SK-N-SH (cell line): ENCODE measurements at regions not wholly inside any gene's neighbourhood (a gene's known extent, or its start where the extent isn't known, plus 50 kb on each side); places are given as distances from the start of the nearest gene placed in this dataset.

ENCODE experiments used
- CTCF ChIA-PET: fragments of 300-600, 350-600 bp; formaldehyde crosslinking; extraction: SDS; loops from one replicate; lab custom pipeline; 2021; lab: Yijun Ruan, JAX
- POLR2A ChIA-PET: fragments of 350-600 bp; sonication (Branson Sonifier 250); formaldehyde crosslinking; extraction: SDS; loops from one replicate; lab custom pipeline; 2020; ENCODE audit warnings: antibody characterized with exemption, inconsistent platforms; lab: Yijun Ruan, JAX
- DNase-seq: peaks from one replicate; pipeline ENCODE4 v3.0.0; 2012
- H2AFZ ChIP-seq: fragments of 200-600 bp; sonication (generic); 2 replicates; pipeline ENCODE4 v1.8.1; 2016; ENCODE audit warnings: antibody characterized with exemption, mild to moderate bottlenecking, low read depth
- H3F3A ChIP-seq: fragments of 200-600 bp; sonication (generic); replicated peaks from 2 replicates; pipeline ENCODE3; 2016; ENCODE audit warnings: antibody characterized with exemption, mild to moderate bottlenecking; ENCODE audit not compliant: insufficient read depth
- H3K27ac ChIP-seq, 2 experiments: fragments of 200-500 bp in 1 of 2; fragments of 200-600 bp in 1 of 2; sonication (Bioruptor generic) in 1 of 2; sonication (generic), shearing (Covaris generic) in 1 of 2; 2 replicates each; pipeline versions ENCODE4 v1.5.1 to v1.6.1; 2014 to 2016; ENCODE audit warnings: low read depth in 2 of 2, inconsistent platforms in 1 of 2, low read length in 1 of 2, mild to moderate bottlenecking in 1 of 2, mixed read lengths in 1 of 2
- H3K27me3 ChIP-seq: fragments of 200-600 bp; sonication (generic), shearing (Covaris generic); 2 replicates; pipeline ENCODE4 v1.6.1; 2016; ENCODE audit warnings: mixed run types; ENCODE audit not compliant: insufficient read depth
- H3K36me3 ChIP-seq, 2 experiments: fragments of 200-500 bp in 1 of 2; fragments of 200-600 bp in 1 of 2; sonication (Bioruptor generic) in 1 of 2; sonication (generic) in 1 of 2; replicated peaks in 1 of 2; 2 replicates each; pipeline versions ENCODE3 to v1.5.1; 2014 to 2016; ENCODE audit warnings: low read length in 1 of 2, mild to moderate bottlenecking in 1 of 2; ENCODE audit not compliant: insufficient read depth in 2 of 2, control insufficient read depth in 1 of 2
- H3K4me1 ChIP-seq, 2 experiments: fragments of 200-500 bp in 1 of 2; fragments of 200-600 bp in 1 of 2; sonication (Bioruptor generic) in 1 of 2; sonication (generic), shearing (Covaris generic) in 1 of 2; 2 replicates each; pipeline versions ENCODE4 v1.5.1 to v1.6.1; 2014 to 2016; ENCODE audit warnings: low read depth in 1 of 2, low read length in 1 of 2, mixed run types in 1 of 2; ENCODE audit not compliant: insufficient read depth in 2 of 2, control insufficient read depth in 1 of 2
- H3K4me2 ChIP-seq: fragments of 200-600 bp; sonication (generic), shearing (Covaris generic); 2 replicates; pipeline ENCODE4 v1.6.1; 2017; ENCODE audit warnings: mixed run types
- H3K4me3 ChIP-seq, 2 experiments: fragments of 200-500 bp in 1 of 2; fragments of 200-600 bp in 1 of 2; sonication (Bioruptor generic) in 1 of 2; sonication (generic), shearing (Covaris generic) in 1 of 2; 2 replicates each; pipeline versions ENCODE4 v1.5.1 to v1.8.1; 2014 to 2016; ENCODE audit warnings: low read depth in 2 of 2, inconsistent platforms in 1 of 2, low read length in 1 of 2, mild to moderate bottlenecking in 1 of 2, mixed read lengths in 1 of 2, moderate library complexity in 1 of 2
- H3K79me2 ChIP-seq: fragments of 200-600 bp; sonication (generic); 2 replicates; pipeline ENCODE4 v1.8.1; 2017; ENCODE audit warnings: mild to moderate bottlenecking; ENCODE audit not compliant: insufficient read depth
- H3K9ac ChIP-seq: fragments of 200-600 bp; sonication (generic); 2 replicates; pipeline ENCODE4 v1.6.1; 2017; ENCODE audit warnings: mixed run types
- H3K9me2 ChIP-seq: fragments of 200-600 bp; sonication (generic); 2 replicates; pipeline ENCODE4 v1.6.1; 2017; ENCODE audit warnings: mixed run types
- H3K9me3 ChIP-seq: fragments of 200-600 bp; sonication (generic); 2 replicates; pipeline ENCODE4 v1.6.1; 2017; ENCODE audit warnings: mixed run types, mild to moderate bottlenecking, moderate library complexity
- H4K20me1 ChIP-seq: fragments of 200-600 bp; sonication (generic); 2 replicates; pipeline ENCODE4 v1.6.1; 2017; ENCODE audit warnings: mild to moderate bottlenecking, mixed run types; ENCODE audit not compliant: insufficient read depth
- GABPA ChIP-seq: IDR thresholded peaks from 2 replicates; pipeline ENCODE4 v1.4.0; 2012; ENCODE audit warnings: low read depth, mild to moderate bottlenecking
- NFIC ChIP-seq: IDR thresholded peaks from 2 replicates; pipeline ENCODE4 v1.4.0; 2012; ENCODE audit warnings: borderline replicate concordance
- TAF1 ChIP-seq: IDR thresholded peaks from 2 replicates; pipeline ENCODE4 v1.6.1; 2012; ENCODE audit warnings: low read depth, mild to moderate bottlenecking, low read length, moderate library complexity, borderline replicate concordance
- TEAD4 ChIP-seq: IDR thresholded peaks from 2 replicates; pipeline ENCODE4 v1.4.0; 2012; ENCODE audit warnings: mild to moderate bottlenecking, borderline replicate concordance; ENCODE audit not compliant: insufficient read depth
- WGBS: methylation state at CpG from one replicate; pipeline ENCODE4 v1.1.6; 2017; ENCODE audit warnings: low lambda C conversion rate; 5-methylcytosine and 5-hydroxymethylcytosine counted together
- TF ChIP-seq, protein P1 (sequence below): IDR thresholded peaks from 2 replicates; pipeline ENCODE4 v1.6.1; 2012; ENCODE audit warnings: mild to moderate bottlenecking, low read depth, low read length, moderate library complexity
- TF ChIP-seq, protein P2 (sequence below): fragments of 200-600 bp; sonication (generic); IDR thresholded peaks from 2 replicates; pipeline ENCODE4 v1.6.1; 2017; ENCODE audit warnings: antibody characterized with exemption, mild to moderate bottlenecking, moderate library complexity
- TF ChIP-seq, protein P3 (sequence below): IDR thresholded peaks from 2 replicates; pipeline ENCODE4 v1.4.0; 2012; ENCODE audit warnings: low read depth, borderline replicate concordance

DNA sequence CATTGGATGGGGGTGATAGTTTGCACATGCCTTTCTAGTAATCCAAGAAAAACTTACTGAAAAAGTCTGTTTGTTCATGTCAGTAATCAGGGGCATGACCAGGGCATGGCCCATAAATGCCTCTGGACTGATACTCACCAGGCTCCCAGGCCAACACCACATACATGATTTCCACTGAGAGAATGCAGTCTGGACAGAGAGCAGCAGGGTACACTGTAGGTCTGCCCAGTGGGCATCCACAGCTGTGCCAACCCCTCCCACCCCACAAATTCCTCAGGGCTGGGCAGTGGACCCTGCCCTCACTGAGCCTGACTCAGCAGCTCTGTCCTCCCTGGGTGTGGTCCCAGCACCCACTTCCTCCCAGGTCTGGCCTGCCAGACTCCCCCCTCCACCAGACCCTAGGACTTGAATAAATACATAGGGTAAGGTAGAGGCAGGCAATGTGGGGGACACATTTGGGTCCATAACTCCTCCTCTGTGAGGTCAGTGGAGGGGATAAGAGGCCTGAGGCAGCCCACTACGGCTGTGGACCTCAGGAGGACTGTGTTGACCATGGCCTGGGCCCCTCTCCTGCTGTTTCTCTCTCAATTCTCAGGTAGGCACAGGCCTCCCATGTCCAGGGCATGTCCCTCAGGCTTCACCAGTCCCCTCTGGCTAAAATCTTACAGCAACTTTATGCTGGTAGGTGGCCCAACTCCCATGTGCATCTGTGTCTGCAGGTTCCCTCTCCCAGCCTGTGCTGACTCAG is 92.2 kb upstream of the TOP3B start (continued):
- TF ChIP-seq, protein P1, sequence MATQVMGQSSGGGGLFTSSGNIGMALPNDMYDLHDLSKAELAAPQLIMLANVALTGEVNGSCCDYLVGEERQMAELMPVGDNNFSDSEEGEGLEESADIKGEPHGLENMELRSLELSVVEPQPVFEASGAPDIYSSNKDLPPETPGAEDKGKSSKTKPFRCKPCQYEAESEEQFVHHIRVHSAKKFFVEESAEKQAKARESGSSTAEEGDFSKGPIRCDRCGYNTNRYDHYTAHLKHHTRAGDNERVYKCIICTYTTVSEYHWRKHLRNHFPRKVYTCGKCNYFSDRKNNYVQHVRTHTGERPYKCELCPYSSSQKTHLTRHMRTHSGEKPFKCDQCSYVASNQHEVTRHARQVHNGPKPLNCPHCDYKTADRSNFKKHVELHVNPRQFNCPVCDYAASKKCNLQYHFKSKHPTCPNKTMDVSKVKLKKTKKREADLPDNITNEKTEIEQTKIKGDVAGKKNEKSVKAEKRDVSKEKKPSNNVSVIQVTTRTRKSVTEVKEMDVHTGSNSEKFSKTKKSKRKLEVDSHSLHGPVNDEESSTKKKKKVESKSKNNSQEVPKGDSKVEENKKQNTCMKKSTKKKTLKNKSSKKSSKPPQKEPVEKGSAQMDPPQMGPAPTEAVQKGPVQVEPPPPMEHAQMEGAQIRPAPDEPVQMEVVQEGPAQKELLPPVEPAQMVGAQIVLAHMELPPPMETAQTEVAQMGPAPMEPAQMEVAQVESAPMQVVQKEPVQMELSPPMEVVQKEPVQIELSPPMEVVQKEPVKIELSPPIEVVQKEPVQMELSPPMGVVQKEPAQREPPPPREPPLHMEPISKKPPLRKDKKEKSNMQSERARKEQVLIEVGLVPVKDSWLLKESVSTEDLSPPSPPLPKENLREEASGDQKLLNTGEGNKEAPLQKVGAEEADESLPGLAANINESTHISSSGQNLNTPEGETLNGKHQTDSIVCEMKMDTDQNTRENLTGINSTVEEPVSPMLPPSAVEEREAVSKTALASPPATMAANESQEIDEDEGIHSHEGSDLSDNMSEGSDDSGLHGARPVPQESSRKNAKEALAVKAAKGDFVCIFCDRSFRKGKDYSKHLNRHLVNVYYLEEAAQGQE: no peak

DNA sequence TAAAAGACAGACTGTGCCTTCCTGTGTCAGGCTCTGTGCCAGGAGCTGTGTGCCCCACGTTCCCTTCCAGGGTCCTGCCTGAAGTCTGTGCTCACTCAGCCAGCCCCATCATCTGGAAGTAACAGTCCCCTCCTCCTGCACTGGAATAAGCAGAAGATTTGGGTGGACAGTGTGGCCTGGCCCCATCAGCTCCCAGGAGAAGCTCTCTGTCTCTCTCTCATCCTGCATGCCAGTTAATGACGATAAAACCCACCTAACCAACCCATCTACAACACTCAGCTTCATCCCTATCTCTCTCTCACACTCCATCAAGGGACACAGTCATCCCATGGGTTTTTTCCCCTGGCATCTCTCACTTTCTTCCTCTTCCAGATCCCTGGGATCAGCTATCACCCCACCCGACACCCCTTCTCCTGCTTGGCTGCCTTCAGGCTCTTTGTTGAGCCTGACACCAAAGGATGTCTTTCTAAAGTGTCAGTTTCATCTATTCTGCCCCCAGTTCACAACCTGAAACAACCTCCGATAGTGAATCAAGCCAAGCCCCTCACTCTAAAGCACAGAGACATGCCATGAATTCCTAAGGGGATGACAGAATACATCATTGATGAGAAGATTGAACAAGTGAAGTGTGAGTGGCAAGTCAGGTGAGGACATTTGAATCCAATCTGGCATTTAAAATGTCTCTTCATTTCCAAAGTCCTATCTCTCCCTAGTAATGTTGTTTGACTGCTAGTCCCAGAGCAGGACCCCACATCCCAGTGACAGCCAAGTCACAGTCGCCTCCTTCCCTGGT is 91.4 kb upstream of the TOP3B start:
- no peak for DNase-seq

More for the DNA sequence above, 91.4 kb upstream of the TOP3B start:
- Histone ChIP-seq H4K20me1 (no peaks in the 10 kb centered on the region), H3K4me1 (peaks cover 0 to 8% of the 10 kb centered on the region in 2 experiments; a peak in 2 of 4 replicates), H3K9ac (no peak overlapping the region), H3F3A (no peaks in the 10 kb centered on the region), H3K79me2 (no peaks in the 10 kb centered on the region), H3K9me3 (no peaks in the 10 kb centered on the region), H3K9me2 (no peaks in the 10 kb centered on the region), H3K4me2 (no peak overlapping the region), H3K27ac (no peak overlapping the region), H3K27me3 (peaks cover 8% of the 10 kb centered on the region; the same call in 1 of the 2 replicates), H3K36me3 (no peaks in the 10 kb centered on the region), H3K4me3 (no peak overlapping the region), H2AFZ (no peak overlapping the region)
- WGBS: 71% methylated on average over 4 of the region's 5 CpGs
- CTCF ChIA-PET: interaction anchor here (0.6 to 2.2 kb wide), 3 partner anchors 14 to 127 kb away, joined by 3 to 6 read pairs (median 3); no protein-coding TSS in a partner anchor
- TF ChIP-seq NFIC: no peak
- TF ChIP-seq, protein P2, sequence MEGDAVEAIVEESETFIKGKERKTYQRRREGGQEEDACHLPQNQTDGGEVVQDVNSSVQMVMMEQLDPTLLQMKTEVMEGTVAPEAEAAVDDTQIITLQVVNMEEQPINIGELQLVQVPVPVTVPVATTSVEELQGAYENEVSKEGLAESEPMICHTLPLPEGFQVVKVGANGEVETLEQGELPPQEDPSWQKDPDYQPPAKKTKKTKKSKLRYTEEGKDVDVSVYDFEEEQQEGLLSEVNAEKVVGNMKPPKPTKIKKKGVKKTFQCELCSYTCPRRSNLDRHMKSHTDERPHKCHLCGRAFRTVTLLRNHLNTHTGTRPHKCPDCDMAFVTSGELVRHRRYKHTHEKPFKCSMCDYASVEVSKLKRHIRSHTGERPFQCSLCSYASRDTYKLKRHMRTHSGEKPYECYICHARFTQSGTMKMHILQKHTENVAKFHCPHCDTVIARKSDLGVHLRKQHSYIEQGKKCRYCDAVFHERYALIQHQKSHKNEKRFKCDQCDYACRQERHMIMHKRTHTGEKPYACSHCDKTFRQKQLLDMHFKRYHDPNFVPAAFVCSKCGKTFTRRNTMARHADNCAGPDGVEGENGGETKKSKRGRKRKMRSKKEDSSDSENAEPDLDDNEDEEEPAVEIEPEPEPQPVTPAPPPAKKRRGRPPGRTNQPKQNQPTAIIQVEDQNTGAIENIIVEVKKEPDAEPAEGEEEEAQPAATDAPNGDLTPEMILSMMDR: no peak
- TF ChIP-seq, protein P3, sequence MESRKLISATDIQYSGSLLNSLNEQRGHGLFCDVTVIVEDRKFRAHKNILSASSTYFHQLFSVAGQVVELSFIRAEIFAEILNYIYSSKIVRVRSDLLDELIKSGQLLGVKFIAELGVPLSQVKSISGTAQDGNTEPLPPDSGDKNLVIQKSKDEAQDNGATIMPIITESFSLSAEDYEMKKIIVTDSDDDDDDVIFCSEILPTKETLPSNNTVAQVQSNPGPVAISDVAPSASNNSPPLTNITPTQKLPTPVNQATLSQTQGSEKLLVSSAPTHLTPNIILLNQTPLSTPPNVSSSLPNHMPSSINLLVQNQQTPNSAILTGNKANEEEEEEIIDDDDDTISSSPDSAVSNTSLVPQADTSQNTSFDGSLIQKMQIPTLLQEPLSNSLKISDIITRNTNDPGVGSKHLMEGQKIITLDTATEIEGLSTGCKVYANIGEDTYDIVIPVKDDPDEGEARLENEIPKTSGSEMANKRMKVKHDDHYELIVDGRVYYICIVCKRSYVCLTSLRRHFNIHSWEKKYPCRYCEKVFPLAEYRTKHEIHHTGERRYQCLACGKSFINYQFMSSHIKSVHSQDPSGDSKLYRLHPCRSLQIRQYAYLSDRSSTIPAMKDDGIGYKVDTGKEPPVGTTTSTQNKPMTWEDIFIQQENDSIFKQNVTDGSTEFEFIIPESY: no peak
- TF ChIP-seq GABPA: no peak
- no peak for TF ChIP-seq TAF1
- no peak for TF ChIP-seq TEAD4
- POLR2A ChIA-PET: no interaction called here
